GM18498 (cell line): ENCODE measurements at regions not wholly inside any gene's neighbourhood (a gene's known extent, or its start where the extent isn't known, plus 50 kb on each side); places are given as distances from the start of the nearest gene placed in this dataset.

Experiments used
- ATAC-seq: cut with Tn5 transposase; IDR thresholded peaks from one replicate; pipeline ENCODE4 v1.9.1; 2021; ENCODE audit warnings: mild to moderate bottlenecking, moderate library complexity; ENCODE audit not compliant: unreplicated experiment

DNA sequence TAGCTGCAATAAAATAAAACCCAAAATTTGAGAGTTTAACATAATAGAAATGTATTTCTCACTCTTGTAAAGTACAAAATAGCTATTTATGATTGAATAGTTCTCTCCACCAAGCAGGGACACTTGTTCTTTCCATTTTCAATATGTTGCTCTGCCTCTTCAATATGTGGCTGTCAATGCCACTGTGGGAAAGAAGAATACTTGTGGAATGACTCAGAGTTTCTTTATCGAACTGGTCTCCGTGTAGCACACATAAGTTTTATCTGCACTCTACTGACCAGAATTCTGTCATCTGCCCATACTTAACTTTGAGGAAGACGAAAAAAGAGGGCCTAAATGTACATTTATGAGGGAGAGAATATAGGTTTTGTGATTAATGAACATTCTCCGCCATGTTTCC is 256.9 kb downstream of the ATXN7L3B start:
- no peak for ATAC-seq

DNA sequence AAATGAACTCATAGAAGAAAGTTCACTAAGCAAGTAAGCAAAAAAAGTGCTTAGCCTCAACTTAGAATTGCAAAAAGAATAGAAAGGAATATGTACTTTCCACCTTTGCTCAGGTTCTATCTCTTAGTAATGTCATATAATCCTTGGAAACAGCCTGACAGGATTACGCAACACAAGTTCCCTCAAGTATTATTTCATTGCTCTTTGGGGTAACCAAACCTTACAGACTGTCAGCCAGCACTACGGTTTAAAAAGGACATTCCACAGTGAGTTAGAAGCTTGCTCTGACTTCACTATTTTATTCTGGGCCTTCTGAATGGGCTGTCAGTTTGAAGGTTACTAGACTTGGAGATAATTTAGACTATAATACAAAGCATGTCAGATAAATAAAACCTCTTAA is 264.0 kb downstream of the ATXN7L3B start:
- ATAC-seq: no peak

DNA sequence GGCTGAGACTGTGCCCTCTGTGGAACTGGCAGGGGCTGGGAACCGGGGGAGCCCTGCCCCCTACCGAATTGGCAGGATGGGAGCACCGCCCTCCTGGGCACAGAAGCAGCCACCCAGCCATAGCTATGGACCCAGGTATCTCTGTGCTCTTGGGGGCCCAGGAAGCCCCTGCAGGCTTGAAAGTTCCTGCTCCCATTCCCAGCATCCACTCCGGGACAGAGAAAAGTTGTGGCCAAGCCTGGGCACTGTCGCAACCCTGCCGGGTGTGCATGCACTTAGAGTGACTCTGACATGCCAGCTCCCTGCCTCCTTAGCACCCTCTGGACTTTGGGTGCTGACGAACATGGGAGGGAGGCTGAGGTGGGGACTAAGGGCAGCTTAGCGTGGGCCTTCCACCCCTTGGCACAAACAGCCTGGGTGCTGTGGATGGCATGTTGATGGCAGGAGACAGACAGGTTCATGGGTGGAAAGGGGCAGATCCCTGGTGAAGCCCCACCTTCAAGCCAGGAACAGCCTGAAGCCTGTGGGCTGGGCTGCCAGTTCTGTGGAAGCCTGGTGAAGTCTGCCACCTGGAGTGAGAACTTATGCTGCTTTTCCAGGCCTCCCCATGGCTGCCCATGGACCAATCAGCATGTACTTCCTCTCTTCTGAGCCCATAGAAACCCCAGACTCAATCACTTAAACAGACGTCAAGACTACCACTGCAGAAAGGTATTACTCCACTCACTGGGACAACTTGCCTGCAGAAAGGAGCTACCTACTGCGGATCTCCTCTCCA is 279.0 kb downstream of the ATXN7L3B start:
- no peak for ATAC-seq

DNA sequence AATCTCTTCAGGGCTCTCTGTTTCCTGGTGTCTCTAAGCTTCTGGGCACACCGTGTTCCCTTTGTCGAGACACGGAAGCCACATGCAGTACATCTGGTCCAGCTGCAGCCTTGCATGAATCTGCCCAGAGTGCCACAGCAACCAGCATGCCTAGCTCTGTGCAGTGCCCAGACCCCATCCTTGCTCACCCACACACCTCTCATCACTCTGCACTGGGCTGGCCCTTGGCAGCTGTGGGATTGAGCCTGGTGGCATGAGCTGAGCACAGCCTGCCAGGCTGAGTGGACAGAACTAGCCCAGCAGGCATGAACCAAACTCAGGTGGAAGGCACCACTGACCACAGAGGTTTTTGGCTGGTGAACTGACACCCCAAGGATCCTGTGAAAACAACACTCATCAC is 279.9 kb downstream of the ATXN7L3B start:
- ATAC-seq: no peak

DNA sequence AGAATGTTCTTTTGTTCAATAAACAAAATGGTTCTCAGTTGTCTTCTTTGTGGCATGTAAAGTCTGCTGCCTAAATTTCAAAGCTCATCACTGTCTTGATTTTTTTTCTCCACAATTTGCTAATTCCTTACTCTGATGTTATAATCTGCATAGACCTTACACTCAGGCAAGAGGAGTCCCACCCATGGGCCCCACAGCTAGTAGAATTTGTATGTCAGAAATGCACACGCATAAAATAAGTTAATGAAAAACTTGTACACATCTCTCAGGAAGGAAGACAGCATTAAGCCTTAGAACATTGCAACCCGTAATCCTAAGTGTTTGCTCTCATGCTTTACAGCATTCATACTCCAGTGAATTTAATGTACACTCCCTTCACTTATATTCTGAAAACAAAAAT is 280.8 kb downstream of the ATXN7L3B start:
- no peak for ATAC-seq

DNA sequence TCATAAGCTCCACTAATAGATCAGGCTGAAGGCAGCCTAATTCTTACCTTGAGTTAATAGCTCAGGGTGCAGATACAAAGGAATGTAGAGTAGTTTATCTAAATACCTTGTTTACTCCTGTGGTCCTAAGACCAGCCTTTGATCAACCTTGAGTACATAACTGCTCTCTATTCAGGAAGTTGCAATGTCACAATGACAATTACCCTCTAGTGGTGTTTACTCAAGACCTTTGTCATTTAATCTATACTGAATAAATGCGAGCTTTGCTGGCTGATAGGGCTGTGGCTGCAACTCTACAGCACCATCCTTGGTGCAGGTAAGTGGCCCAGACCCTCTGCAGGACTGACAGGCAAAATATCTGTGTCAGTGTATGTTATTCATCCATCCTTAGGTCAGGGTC is 282.7 kb downstream of the ATXN7L3B start:
- ATAC-seq: no peak

DNA sequence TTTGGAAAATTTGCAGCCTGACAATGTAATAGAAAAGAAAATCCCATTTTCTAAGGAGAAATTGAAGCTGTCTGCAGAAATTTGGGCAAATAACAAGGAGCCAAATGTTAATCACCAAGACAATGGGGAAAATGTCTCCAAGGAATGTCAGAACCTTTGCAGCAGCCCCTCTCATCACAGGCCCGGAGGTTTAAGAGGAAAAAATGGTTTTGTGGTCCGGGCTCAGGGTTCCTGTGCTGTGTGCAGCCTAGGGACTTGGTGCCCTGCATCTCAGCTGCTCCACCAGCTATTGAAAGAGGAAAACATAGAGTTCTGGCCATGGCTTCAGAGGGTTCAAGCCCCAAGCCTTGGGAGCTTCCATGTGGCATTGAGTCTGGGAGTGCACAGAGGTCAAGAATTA is 298.9 kb downstream of the ATXN7L3B start:
- ATAC-seq: no peak

DNA sequence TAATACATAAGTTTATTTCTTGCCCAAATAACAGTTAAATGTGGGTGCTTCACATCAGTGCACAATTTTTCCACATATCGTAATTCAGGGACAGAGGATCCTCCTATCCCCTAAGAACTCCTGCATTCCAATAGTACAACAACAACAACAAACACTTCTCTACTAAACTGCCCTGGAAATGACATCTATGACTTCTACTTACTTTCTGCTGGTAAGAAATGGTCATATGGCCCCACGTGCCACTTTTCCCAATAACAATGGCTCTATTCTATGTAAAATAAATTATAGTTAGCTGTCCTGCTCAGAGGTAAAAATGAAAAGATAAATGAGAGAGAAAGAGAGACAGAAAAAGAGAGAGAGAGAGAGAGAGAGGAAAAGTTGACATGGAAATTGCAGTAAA is 308.5 kb downstream of the ATXN7L3B start:
- no peak for ATAC-seq

DNA sequence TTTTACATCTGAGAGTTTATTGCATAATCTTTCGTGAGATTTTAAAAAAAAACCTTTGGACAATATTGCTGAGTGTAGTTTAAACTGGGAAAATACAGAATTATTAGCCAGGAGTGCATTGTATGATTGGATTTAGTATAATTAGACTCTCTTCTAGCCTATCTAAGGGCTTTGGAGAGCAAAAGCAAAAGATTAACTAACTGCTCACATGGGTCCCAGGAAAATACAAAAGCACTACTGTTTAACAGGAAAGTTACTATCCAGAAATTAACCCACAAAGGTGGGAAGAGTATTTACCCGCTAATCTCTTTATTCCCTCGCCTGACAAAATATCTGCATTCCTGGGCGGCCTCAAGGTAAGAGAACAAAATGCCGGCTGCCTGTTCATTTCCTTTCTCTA is 309.5 kb downstream of the ATXN7L3B start:
- no peak for ATAC-seq

DNA sequence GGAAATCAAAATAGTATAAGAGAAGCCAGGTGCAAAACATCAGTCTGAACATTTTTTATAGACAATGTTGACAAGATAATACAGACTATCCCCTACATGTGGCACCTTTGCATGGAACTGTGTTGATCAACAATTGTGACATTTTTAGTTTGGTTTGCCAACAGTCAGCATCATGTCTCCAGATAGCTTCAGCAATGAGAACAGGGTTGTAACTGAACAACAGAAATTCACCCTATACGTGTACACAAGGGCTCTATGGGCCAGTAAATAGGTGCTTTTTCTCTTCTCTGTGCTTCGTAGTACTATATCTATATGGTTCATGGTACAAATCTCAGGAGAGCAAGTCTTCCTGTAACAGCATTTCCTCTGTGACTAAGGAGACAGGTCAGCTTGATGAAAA is 310.4 kb downstream of the ATXN7L3B start:
- ATAC-seq: no peak

DNA sequence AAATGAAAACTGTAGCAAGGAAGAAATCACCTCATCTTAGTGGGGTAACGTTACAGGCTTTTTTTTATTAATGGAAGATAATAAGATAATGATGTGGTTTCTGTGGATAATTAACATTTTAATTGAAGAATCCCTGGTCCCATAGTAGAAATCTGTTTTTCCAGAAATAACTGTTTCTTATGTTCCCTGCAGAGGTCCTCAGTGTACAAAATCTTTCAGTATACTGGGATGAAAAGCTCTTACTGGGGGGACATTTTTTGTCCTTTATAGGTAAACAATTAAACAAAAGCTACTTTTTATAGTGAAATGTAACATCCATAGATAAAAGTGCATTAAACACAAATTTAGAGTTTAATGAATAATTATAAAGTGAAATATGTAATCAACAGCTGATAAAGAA is 312.2 kb downstream of the ATXN7L3B start:
- no peak for ATAC-seq

DNA sequence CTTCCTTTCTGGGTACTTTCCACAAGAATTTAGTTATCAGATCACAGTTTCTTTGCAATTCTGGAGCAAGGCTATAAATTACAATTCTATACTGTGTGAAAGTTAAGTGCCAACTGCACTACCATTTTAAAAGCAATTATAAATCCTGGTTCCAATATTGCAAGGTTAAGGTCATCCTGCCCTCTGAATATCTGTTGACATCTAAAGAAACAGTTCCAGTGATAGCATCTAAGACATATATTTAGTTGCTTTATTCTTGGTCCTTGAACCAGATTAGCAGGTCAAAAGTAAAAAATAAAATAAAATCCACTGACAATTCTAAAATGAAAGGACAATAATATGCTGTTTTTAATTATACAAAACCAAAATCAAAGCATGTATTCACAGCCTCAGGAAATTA is 334.2 kb downstream of the ATXN7L3B start:
- ATAC-seq: no peak

DNA sequence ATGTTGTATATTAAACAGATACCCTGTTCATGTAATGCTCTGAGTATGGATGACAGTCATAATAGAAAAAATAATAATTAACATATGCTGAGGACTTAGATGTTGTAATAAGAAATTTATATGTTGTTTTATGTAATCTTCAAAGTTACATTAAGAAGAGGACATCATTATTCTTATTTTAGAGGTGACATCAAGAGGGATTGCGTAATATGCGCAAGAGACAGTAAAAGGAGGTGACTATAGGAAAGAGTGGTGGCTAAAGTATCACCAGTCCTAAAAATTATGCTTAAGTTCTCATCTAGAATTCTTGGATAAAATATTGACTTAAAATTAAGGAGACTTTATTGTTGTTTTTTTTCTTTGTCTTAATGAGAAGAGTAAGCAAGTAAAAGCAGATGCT is 323.9 kb downstream of the KCNC2 start:
- ATAC-seq: no peak

DNA sequence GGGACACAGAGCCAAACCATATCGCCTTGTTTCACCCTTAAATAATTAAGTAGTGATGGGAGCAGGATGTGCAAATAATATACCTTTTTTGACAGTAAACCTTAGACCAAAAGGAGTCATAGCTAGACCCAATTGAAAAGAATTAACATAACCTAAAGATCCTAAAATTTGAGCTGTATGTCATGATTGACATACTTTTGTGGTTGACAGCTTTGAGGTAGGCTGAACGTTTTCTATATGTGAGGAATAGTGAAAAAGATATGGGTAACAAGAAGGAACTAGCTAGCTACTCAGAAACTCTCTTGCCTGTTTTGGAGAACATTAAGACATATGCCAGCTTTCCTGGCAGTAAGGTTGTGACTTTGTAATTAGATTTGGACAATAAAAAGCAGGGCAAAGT is 320.6 kb downstream of the KCNC2 start:
- ATAC-seq: no peak

DNA sequence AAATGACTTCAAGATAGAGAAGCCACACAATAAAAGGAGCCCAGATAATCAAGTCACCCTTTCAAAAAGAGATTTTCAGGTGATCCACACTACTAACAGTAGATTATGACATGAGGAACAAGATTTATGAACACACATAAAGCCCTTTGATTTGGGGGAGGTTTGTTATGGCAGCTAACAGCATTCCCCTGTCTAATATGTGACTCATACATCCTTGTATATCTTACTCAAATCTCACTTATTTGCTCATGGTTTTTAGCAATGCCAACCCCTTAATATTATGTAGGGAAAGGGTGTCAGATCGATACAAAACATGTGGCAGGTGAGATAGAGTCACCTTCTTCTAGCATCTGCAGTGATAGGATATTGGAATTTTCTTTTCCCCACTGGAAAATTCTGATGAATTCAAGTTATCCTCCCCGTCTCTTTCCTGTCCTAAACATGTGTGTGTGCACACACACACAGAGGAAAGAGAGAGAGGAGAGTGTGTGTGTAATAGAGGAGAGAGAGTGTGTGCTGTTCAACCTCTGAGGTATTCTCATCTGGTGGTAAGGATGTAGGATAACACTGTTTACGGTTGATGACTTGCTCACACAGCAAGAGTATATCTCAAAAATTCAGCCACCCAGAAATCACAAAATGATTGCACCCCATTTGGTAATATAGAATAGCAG is 319.9 kb downstream of the KCNC2 start:
- ATAC-seq: peak; percentile 69

DNA sequence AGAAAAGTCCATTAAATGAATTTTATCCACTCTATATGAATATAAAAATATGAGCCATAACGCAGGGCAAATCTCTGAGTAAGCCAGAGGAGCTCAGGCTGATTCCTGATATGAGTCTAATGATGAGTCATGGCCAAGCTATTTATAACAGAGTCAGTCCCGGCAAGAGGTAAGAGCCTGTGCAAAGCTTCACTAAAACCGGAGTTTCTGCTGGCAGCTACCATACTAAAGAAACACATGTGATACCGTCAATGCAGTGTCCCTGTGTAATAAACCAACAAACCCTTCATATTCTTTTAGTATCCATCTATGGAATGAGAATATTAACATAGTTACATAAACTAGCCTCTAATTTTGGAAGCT is 319.4 kb downstream of the KCNC2 start:
- ATAC-seq: peak; percentile 86

DNA sequence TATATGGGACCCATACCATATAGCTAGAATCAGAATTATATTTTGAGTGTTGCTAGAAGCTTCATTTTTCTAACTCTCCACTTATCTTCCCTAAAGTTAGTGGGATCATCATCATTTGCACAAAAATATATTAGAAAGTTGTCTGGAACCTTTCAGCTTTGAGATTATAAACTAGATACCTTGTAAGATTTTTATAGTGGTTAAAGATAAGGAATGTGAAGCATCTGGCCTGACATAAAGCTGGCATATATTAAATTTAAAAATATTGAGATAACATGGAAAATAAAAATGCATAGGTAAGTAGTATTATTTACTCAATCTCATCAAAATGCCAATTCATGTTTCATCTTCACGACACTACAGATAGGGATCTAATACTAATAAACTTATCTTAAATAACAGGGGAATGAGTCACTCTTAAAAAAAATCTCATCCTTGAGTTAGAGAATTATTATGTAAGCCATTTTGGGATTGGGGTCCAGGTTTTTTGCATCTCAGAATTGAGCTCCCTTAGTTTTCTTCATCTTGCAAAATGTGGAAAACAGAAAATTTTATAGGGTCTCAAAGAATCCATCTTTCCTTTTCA is 318.5 kb downstream of the KCNC2 start:
- no peak for ATAC-seq

DNA sequence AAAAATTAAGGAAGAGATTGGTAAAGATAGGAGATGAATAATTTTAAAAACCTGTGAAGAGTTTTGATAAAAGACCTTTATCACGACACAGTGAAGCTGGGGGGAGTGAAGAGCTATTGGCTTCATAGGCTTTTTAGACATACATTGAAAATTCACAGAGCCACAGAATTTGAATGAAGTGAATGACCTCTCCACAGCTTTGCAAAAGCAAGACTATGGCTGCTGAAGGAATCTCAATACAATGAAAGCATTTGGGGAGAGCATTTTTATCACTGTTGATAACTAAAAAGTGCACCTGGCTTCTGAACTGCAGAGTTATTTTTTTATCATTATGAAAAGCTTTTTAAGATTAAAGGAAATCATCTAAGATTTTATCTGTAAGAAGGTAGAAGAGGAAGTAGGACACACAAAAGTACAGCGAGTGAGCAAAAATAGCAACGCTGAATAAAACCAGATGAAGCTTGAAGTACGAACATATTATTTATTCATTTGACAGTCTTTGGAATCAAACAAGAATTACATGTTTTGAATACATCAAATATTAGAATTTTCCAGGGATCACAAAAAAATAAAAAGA is 317.5 kb downstream of the KCNC2 start:
- ATAC-seq: no peak

DNA sequence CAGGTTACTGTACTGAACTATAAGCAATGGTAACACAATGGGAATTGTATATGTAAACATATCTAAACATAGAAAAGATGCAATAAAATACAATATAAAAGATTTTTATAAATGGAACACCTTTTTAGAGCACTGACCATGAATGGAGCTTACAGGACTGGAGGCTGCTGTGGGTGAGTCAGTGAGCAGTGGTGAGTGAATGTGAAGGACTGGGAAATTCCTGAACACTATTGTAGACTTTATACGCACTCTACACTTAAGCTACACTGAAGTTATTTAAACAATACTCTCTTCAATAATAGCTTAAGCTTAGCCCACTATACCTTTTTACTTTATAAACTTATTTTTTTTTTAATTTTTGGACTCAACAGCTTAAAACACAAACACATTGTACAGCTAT is 313.5 kb downstream of the KCNC2 start:
- ATAC-seq: no peak

DNA sequence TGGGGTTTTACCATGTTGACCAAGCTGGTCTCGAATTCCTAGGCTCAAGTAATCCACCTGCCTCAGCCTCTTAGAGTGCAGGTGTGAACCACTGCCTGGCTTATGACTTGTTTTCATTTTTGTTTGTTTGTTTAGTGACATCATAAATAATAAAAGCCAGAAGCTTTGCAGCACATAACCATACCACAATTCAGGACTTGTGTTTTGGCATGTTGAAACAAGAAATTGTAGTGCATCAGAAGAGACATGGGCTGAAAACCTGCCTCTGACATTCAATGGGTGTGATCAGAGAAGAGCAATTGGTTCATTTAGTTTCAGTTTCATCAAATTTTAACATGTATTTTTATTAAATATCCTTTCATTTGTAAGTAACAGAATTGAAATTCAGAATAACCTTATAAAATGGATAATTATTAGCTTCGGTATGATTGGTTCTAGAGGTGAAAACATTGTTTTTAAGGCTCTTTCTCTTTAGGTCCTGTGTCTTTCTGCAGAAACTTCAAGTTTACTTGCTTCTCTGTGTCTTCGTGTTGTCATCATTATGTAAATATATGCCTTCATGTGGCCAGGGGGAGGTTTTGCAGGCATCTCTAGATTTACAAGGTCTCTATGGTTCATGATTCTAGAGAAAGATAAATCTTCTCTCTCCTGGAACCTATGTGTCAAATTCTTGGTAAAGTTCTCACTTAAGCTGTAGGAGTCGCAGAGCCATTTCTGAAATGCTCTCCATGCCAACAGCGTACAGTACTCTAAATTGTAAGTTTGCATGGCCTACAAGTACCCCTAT is 312.0 kb downstream of the KCNC2 start:
- no peak for ATAC-seq
